ENCODE measurements at regions not wholly inside any gene's neighbourhood (a gene's known extent, or its start where the extent isn't known, plus 50 kb on each side); places are given as distances from the start of the nearest gene placed in this dataset.

GRCh38 chr15:100761290-100761935, 118.2 kb upstream of the ALDH1A3 start:
- peak; percentile 6 for DNase-seq (ENCODE audit: low spot score)
- TF ChIP-seq, protein P1, sequence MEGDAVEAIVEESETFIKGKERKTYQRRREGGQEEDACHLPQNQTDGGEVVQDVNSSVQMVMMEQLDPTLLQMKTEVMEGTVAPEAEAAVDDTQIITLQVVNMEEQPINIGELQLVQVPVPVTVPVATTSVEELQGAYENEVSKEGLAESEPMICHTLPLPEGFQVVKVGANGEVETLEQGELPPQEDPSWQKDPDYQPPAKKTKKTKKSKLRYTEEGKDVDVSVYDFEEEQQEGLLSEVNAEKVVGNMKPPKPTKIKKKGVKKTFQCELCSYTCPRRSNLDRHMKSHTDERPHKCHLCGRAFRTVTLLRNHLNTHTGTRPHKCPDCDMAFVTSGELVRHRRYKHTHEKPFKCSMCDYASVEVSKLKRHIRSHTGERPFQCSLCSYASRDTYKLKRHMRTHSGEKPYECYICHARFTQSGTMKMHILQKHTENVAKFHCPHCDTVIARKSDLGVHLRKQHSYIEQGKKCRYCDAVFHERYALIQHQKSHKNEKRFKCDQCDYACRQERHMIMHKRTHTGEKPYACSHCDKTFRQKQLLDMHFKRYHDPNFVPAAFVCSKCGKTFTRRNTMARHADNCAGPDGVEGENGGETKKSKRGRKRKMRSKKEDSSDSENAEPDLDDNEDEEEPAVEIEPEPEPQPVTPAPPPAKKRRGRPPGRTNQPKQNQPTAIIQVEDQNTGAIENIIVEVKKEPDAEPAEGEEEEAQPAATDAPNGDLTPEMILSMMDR (IDR thresholded peaks at IDR 0.05; ENCODE audit: borderline replicate concordance, control extremely low read depth, extremely low read depth, insufficient read depth, missing control alignments): no peak

DNA sequence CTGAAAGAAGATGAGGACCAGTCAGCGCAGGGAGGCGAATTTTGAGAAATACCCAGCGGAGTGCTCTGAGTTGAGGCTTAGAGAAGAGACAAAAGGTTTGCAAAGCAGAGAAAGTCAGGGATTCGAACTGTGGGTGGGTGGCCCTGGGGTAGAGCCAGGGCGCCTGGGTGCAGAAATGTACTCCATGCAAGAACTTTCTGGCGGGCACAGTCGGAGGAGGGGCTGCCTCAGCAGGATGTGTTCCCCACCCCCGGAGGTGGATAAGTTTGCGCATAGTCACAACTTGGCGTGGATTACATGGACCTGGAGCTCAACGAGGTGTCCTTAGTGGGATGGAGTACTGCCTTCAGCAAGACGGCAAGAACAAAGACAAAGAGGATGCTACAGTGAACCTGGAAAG, 117.3 kb upstream of the ALDH1A3 start:
- in situ Hi-C loops (cut with MboI; ENCODE audit: low sequenced_read_pairs, unreplicated experiment): no loop called here
- TF ChIP-seq, protein P1 (IDR thresholded peaks at IDR 0.05; ENCODE audit: borderline replicate concordance, control extremely low read depth, extremely low read depth, insufficient read depth, missing control alignments): no peak
- peak; percentile 3 for DNase-seq (ENCODE audit: low spot score)

More at GRCh38 chr15:100761290-100761935, 118.2 kb upstream of the ALDH1A3 start:
- in situ Hi-C loops (cut with MboI; ENCODE audit: low sequenced_read_pairs, unreplicated experiment): no loop called here

DNA sequence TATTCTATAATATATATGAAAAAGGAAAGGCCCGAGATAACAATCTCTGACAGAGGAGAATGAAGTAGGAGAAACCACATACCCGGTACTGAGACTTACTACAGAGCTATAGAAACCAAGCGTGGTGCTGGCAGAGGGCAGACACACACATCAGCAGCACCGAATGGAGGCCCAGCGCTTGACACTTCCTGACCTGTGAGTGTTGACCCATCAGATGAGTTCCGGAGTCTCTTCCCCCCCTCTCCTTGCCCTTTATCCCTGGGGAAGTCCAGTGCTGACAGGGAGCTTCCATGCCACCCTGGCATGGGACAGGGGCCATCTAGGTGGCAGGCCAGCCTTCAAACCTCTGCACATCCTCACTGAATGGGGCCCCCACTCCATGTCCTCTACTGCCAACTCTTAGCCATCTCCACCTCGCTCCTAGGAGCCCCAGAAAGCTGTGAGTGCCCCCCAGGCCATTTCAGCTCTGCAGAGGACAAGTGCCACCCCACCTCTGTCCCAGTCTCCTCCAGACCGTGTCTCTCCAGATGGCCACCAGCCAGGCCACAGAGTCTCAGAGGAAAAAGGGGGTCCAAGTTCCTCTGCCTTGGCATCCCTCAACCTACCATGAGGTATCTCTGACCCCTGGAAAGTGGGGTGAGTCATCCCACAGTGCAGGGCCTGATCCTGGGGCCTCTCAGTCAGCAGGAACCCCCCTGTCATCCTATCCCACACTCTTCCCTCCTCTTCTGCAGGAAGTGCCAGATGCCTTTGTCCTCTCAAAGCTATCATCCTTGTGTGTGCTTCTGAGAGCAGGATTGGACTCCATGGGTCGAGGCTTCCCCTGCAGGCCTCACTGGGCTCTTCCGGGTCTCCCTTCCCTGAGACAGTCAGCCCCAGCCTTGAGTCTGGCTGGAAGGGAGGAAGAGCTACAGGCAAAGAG, 116.5 kb upstream of the ALDH1A3 start:
- in situ Hi-C loops (cut with MboI; ENCODE audit: low sequenced_read_pairs, unreplicated experiment): no loop called here
- DNase-seq (ENCODE audit: low spot score): peak; percentile 16
- TF ChIP-seq, protein P1 (IDR thresholded peaks at IDR 0.05; ENCODE audit: borderline replicate concordance, control extremely low read depth, extremely low read depth, insufficient read depth, missing control alignments): no peak

GRCh38 chr15:100763835-100764750, 115.5 kb upstream of the ALDH1A3 start:
- TF ChIP-seq, protein P1 (IDR thresholded peaks at IDR 0.05; ENCODE audit: borderline replicate concordance, control extremely low read depth, extremely low read depth, insufficient read depth, missing control alignments): no peak
- DNase-seq (ENCODE audit: low spot score): peak; percentile 13
- in situ Hi-C loops (cut with MboI; ENCODE audit: low sequenced_read_pairs, unreplicated experiment): no loop called here

GRCh38 chr15:100764778-100765466, 114.7 kb upstream of the ALDH1A3 start:
- in situ Hi-C loops (cut with MboI; ENCODE audit: low sequenced_read_pairs, unreplicated experiment): no loop called here
- TF ChIP-seq, protein P1 (IDR thresholded peaks at IDR 0.05; ENCODE audit: borderline replicate concordance, control extremely low read depth, extremely low read depth, insufficient read depth, missing control alignments): no peak
- DNase-seq (ENCODE audit: low spot score): peak; percentile 25

Measured in GM13976 (cell line).